Amygdala (tissue), 56 donors: ENCODE measurements at regions not wholly inside any gene's neighbourhood (a gene's known extent, or its start where the extent isn't known, plus 50 kb on each side); places are given as distances from the start of the nearest gene placed in this dataset.
"Not testable (repeated sequence)": the region's sequence is repeated elsewhere in the genome, so short reads cannot be mapped to it uniquely, and the experiment has no call there.

Source experiments
- DNase-seq, 56 donors: peaks; one replicate each; lab custom pipeline; 2025; lab: John Stamatoyannopoulos, UW

- no peak for DNase-seq
These were observed 1462.1 kb downstream of the DPP10 start for GRCh38 chr2:115904516-115904915.

GRCh38 chr2:115908731-115909130 is 1466.3 kb downstream of the DPP10 start:
- no peak for DNase-seq

GRCh38 chr2:115910270-115910669 is 1467.8 kb downstream of the DPP10 start:
- no peak for DNase-seq

- no peak for DNase-seq
These were observed 1471.5 kb downstream of the DPP10 start for GRCh38 chr2:115913921-115914320.

GRCh38 chr2:115921541-115921940 is 1479.1 kb downstream of the DPP10 start:
- DNase-seq = no peak

- peak in 2 of 56 donors; percentile 1 to 4 for DNase-seq
These were observed 1497.5 kb downstream of the DPP10 start for GRCh38 chr2:115939902-115940301.

GRCh38 chr2:115942800-115943199 is 1500.4 kb downstream of the DPP10 start:
- DNase-seq = no peak

GRCh38 chr2:115946341-115946740 is 1503.9 kb downstream of the DPP10 start:
- no peak for DNase-seq

- DNase-seq = no peak
These were observed 1504.5 kb downstream of the DPP10 start for GRCh38 chr2:115946891-115947290.

GRCh38 chr2:115976916-115977315 is 1534.5 kb downstream of the DPP10 start:
- no peak for DNase-seq

- DNase-seq = no peak
These were observed 1556.6 kb downstream of the DPP10 start for GRCh38 chr2:115999039-115999438.

GRCh38 chr2:116023026-116023425 is 1580.6 kb downstream of the DPP10 start:
- no peak for DNase-seq

- DNase-seq = not testable (repeated sequence)
These were observed 1596.3 kb downstream of the DPP10 start for GRCh38 chr2:116038758-116039157.

GRCh38 chr2:116042530-116042929 is 1600.1 kb downstream of the DPP10 start:
- DNase-seq = no peak

- no peak for DNase-seq
These were observed 1615.1 kb downstream of the DPP10 start for GRCh38 chr2:116057538-116057937.

GRCh38 chr2:116061023-116061422 is 1618.6 kb downstream of the DPP10 start:
- no peak for DNase-seq

- DNase-seq = no peak
These were observed 1631.3 kb downstream of the DPP10 start for GRCh38 chr2:116073731-116074130.

- peak in 3 of 56 donors; percentile 0 to 15 (median 9) for DNase-seq
These were observed 1631.7 kb downstream of the DPP10 start for GRCh38 chr2:116074161-116074560.

GRCh38 chr2:116088236-116088635 is 1645.8 kb downstream of the DPP10 start:
- DNase-seq = no peak

GRCh38 chr2:116094196-116094595 is 1651.8 kb downstream of the DPP10 start:
- DNase-seq = no peak

GRCh38 chr2:116095636-116096035 is 1653.2 kb downstream of the DPP10 start:
- no peak for DNase-seq

GRCh38 chr2:116098049-116098448 is 1655.6 kb downstream of the DPP10 start:
- DNase-seq = no peak

- DNase-seq = no peak
These were observed 1667.0 kb downstream of the DPP10 start for GRCh38 chr2:116109471-116109870.
